SU-DHL-6 (cell line): ENCODE measurements at regions not wholly inside any gene's neighbourhood (a gene's known extent, or its start where the extent isn't known, plus 50 kb on each side); places are given as distances from the start of the nearest gene placed in this dataset.

Source experiments
- EZH2phosphoT487 ChIP-seq: fragments of 200-600 bp; sonication (generic), shearing (Covaris generic); conservative IDR thresholded peaks from 2 replicates; pipeline ENCODE4 v1.6.1; 2018; ENCODE audit warnings: mild to moderate bottlenecking, antibody characterized with exemption, low read length, moderate library complexity, mixed read lengths
- TF ChIP-seq, protein P1 (sequence below): fragments of 200-600 bp; sonication (generic); IDR thresholded peaks from one replicate; pipeline ENCODE4 v1.5.1; 2017; ENCODE audit warnings: antibody characterized with exemption, mild to moderate bottlenecking, low read length, moderate library complexity; ENCODE audit not compliant: insufficient read depth, poor library complexity, severe bottlenecking

DNA sequence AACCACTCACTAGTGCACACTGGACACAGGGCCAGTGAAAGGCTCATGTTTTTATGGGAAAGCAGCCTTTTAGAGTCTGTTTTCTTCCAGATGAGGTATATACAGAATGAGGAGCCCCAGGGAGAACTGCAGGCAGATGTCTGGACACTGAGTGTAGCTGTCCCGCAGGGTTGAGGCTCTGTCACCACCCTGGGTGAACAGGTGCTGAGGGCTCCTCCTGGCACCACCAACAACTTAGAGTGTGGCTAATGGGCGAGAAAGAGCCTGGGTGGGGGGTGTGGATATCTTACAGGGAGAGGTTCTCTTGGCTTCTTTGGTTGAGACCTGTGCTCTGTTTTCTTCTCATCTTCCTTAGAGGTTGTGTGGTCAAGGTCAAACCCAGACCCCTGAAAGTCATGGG, 202.1 kb upstream of the GPR12 start:
- TF ChIP-seq, protein P1, sequence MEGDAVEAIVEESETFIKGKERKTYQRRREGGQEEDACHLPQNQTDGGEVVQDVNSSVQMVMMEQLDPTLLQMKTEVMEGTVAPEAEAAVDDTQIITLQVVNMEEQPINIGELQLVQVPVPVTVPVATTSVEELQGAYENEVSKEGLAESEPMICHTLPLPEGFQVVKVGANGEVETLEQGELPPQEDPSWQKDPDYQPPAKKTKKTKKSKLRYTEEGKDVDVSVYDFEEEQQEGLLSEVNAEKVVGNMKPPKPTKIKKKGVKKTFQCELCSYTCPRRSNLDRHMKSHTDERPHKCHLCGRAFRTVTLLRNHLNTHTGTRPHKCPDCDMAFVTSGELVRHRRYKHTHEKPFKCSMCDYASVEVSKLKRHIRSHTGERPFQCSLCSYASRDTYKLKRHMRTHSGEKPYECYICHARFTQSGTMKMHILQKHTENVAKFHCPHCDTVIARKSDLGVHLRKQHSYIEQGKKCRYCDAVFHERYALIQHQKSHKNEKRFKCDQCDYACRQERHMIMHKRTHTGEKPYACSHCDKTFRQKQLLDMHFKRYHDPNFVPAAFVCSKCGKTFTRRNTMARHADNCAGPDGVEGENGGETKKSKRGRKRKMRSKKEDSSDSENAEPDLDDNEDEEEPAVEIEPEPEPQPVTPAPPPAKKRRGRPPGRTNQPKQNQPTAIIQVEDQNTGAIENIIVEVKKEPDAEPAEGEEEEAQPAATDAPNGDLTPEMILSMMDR, result no peak
- TF ChIP-seq EZH2phosphoT487, result no peak
